ENCODE measurements at regions not wholly inside any gene's neighbourhood (a gene's known extent, or its start where the extent isn't known, plus 50 kb on each side); places are given as distances from the start of the nearest gene placed in this dataset.
A peak's percentile ranks its signal among the peaks of the same experiment; 100 is the strongest.

- TF ChIP-seq CTCF (IDR thresholded peaks at IDR 0.05) (no peak), POLR2A (IDR thresholded peaks at IDR 0.05) (no peak), POLR2AphosphoS5 (IDR thresholded peaks at IDR 0.05) (no peak)
- Histone ChIP-seq H3K4me3 (no peak overlapping the region), H3K27me3 (replicated peaks; ENCODE audit: insufficient read depth) (no peaks in the 10 kb centered on the region), H3K4me1 (replicated peaks) (no peaks in the 10 kb centered on the region), H3K9me3 (no peaks in the 10 kb centered on the region), H3K27ac (no peak overlapping the region), H3K36me3 (no peaks in the 10 kb centered on the region)
- intact Hi-C loops (cut with DNase I) = no loop called here
- peak; percentile 8 for DNase-seq (ENCODE audit: low spot score)
These were observed 513.6 kb upstream of the C9orf72 start for GRCh38 chr9:28086881-28087280.

GRCh38 chr9:28092981-28093936 is 520.0 kb upstream of the C9orf72 start:
- no peak overlapping the region for H3K4me3 ChIP-seq
- intact Hi-C loops (cut with DNase I) = no loop called here
- DNase-seq (ENCODE audit: low spot score) = no peak
- no peaks in the 10 kb centered on the region for H3K9me3 ChIP-seq
- TF ChIP-seq CTCF (IDR thresholded peaks at IDR 0.05) = no peak
- TF ChIP-seq POLR2A (IDR thresholded peaks at IDR 0.05) = no peak
- no peak for TF ChIP-seq POLR2AphosphoS5 (IDR thresholded peaks at IDR 0.05)
- H3K4me1 ChIP-seq (replicated peaks) = no peaks in the 10 kb centered on the region
- H3K27me3 ChIP-seq (replicated peaks; ENCODE audit: insufficient read depth) = no peaks in the 10 kb centered on the region
- H3K36me3 ChIP-seq = no peaks in the 10 kb centered on the region
- WGBS = 79% methylated on average over 10 of the region's 10 CpGs
- H3K27ac ChIP-seq = no peak overlapping the region

GRCh38 chr9:28101509-28101908 is 528.2 kb upstream of the C9orf72 start:
- Histone ChIP-seq H3K9me3 (no peaks in the 10 kb centered on the region), H3K4me1 (replicated peaks) (no peaks in the 10 kb centered on the region), H3K36me3 (no peaks in the 10 kb centered on the region), H3K27ac (no peak overlapping the region), H3K27me3 (replicated peaks; ENCODE audit: insufficient read depth) (no peaks in the 10 kb centered on the region), H3K4me3 (no peak overlapping the region)
- WGBS = 91% methylated on average over 3 of the region's 3 CpGs
- TF ChIP-seq CTCF (IDR thresholded peaks at IDR 0.05) (no peak), POLR2AphosphoS5 (IDR thresholded peaks at IDR 0.05) (no peak), POLR2A (IDR thresholded peaks at IDR 0.05) (no peak)
- intact Hi-C loops (cut with DNase I) = no loop called here
- no peak for DNase-seq (ENCODE audit: low spot score)

- H3K27ac ChIP-seq = no peak overlapping the region
- H3K27me3 ChIP-seq (replicated peaks; ENCODE audit: insufficient read depth) = no peaks in the 10 kb centered on the region
- intact Hi-C loops (cut with DNase I) = no loop called here
- H3K36me3 ChIP-seq = no peaks in the 10 kb centered on the region
- DNase-seq (ENCODE audit: low spot score) = no peak
- TF ChIP-seq POLR2AphosphoS5 (IDR thresholded peaks at IDR 0.05) (no peak), POLR2A (IDR thresholded peaks at IDR 0.05) (no peak), CTCF (IDR thresholded peaks at IDR 0.05) (no peak)
- H3K4me1 ChIP-seq (replicated peaks) = no peaks in the 10 kb centered on the region
- no peaks in the 10 kb centered on the region for H3K9me3 ChIP-seq
- H3K4me3 ChIP-seq = no peak overlapping the region
- WGBS = 93% methylated on average over 2 of the region's 2 CpGs
These were observed 531.7 kb upstream of the C9orf72 start for GRCh38 chr9:28105001-28105400.

GRCh38 chr9:28120184-28120583 is 546.9 kb upstream of the C9orf72 start:
- no peak overlapping the region for H3K4me3 ChIP-seq
- no peak for DNase-seq (ENCODE audit: low spot score)
- intact Hi-C loops (cut with DNase I) = no loop called here
- no peaks in the 10 kb centered on the region for H3K27me3 ChIP-seq (replicated peaks; ENCODE audit: insufficient read depth)
- no peak overlapping the region for H3K27ac ChIP-seq
- 54% methylated on average over 3 of the region's 3 CpGs for WGBS
- no peaks in the 10 kb centered on the region for H3K36me3 ChIP-seq
- no peaks in the 10 kb centered on the region for H3K9me3 ChIP-seq
- TF ChIP-seq POLR2A (IDR thresholded peaks at IDR 0.05) = no peak
- no peak for TF ChIP-seq CTCF (IDR thresholded peaks at IDR 0.05)
- TF ChIP-seq POLR2AphosphoS5 (IDR thresholded peaks at IDR 0.05) = no peak
- H3K4me1 ChIP-seq (replicated peaks) = no peaks in the 10 kb centered on the region

Data from prostate gland (tissue), 2 donors.